ENCODE measurements at regions not wholly inside any gene's neighbourhood (a gene's known extent, or its start where the extent isn't known, plus 50 kb on each side); places are given as distances from the start of the nearest gene placed in this dataset.

GRCh38 chr6:105790635-105791034 lies 295.5 kb upstream of the PRDM1 start:
- no peaks in the 10 kb centered on the region for H3K27me3 ChIP-seq (ENCODE audit: control insufficient read depth, insufficient read depth, low read length)
- no peak for DNase-seq (ENCODE audit: low read depth)
- no peak overlapping the region for H3K4me3 ChIP-seq (ENCODE audit: low read depth, low read length)
- TF ChIP-seq, protein P1, sequence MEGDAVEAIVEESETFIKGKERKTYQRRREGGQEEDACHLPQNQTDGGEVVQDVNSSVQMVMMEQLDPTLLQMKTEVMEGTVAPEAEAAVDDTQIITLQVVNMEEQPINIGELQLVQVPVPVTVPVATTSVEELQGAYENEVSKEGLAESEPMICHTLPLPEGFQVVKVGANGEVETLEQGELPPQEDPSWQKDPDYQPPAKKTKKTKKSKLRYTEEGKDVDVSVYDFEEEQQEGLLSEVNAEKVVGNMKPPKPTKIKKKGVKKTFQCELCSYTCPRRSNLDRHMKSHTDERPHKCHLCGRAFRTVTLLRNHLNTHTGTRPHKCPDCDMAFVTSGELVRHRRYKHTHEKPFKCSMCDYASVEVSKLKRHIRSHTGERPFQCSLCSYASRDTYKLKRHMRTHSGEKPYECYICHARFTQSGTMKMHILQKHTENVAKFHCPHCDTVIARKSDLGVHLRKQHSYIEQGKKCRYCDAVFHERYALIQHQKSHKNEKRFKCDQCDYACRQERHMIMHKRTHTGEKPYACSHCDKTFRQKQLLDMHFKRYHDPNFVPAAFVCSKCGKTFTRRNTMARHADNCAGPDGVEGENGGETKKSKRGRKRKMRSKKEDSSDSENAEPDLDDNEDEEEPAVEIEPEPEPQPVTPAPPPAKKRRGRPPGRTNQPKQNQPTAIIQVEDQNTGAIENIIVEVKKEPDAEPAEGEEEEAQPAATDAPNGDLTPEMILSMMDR (IDR thresholded peaks at IDR 0.05; ENCODE audit: insufficient read depth, low read length, severe bottlenecking), result peak; percentile 11
- no peaks in the 10 kb centered on the region for H3K36me3 ChIP-seq (ENCODE audit: control insufficient read depth, insufficient read depth, low read length)
- no peak for FAIRE-seq

DNA sequence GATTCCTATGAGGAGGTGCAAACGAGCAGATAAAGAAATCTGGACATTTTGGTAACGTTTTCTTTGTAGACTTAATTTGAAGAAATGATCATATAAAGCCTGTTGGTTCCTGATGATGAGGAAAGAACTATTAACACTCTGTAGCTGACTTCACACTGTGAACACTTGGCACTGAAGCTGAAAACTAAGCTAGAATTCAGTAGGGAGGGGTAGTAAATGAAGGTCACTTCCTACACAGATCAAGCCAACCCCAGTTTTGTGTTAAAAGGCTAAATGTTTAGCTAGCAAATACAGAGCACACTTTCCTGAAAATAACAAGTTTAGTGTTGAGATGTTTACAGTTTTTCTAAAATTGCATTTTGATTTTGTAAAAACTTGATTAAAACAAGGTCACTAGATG lies 296.2 kb upstream of the PRDM1 start:
- Histone ChIP-seq H3K27me3 (ENCODE audit: control insufficient read depth, insufficient read depth, low read length) (no peaks in the 10 kb centered on the region), H3K4me3 (ENCODE audit: low read depth, low read length) (no peak overlapping the region), H3K36me3 (ENCODE audit: control insufficient read depth, insufficient read depth, low read length) (no peaks in the 10 kb centered on the region)
- DNase-seq (ENCODE audit: low read depth) (no peak), FAIRE-seq (no peak)
- TF ChIP-seq, protein P1 (IDR thresholded peaks at IDR 0.05; ENCODE audit: insufficient read depth, low read length, severe bottlenecking), result no peak

DNA sequence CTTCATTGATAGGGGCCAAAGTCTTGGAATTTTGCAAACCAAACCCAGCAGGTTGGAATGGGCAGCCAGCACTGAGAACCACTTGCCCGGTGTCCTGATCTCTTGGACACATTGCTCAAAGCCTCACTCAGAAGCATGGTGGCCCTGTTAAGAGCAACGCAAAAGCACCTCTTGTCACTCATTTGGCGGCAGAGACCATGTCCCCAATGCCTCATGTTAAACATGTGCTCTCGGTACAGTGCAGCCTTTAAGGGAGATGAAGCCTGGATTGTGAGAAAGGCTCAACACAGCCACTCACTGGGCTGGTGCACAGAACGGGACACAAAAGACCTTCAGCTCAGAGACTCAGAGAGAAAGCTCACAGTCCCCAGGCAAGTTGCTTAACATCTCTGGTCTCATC lies 298.4 kb upstream of the PRDM1 start:
- FAIRE-seq (peak; percentile 36), DNase-seq (ENCODE audit: low read depth) (no peak)
- H3K27me3 ChIP-seq (ENCODE audit: control insufficient read depth, insufficient read depth, low read length), result no peaks in the 10 kb centered on the region
- no peak overlapping the region for H3K4me3 ChIP-seq (ENCODE audit: low read depth, low read length)
- H3K36me3 ChIP-seq (ENCODE audit: control insufficient read depth, insufficient read depth, low read length), result no peaks in the 10 kb centered on the region
- TF ChIP-seq, protein P1 (IDR thresholded peaks at IDR 0.05; ENCODE audit: insufficient read depth, low read length, severe bottlenecking), result no peak

DNA sequence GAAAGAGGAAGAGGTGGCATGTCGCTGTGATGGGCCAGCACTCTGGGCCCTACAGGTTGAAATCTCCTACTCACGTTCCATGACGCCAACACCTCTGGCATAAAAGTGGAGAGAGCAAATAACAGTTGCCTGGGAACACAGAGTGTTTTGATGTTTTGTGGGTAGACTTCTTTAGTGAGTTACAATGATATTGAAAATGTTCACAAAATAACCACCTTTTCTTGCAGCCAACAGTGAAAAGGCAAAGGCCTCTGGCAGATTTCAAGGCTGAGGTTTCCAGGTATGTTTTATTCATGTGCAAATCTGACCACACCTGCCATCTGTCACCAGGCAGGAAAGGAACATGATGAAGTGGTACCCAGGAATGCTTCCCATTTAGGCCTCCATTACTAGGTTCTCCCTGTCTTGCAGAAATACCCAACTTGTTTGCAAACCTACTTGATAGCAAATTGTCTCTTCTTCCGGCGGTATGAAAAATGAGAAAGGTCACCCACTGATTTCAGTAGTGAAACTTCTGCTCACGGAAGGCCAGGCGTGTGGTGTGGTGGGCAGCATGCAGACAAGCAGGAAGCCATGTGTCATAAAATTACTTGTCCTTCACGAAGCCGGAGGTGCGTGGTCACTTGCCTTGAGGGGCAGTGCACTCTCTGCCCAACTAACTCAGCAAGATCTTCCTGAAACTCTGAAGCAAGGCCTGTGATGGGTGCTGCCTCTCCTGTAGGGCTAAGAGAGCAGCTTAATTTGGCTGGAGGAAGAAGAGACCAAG lies 299.1 kb upstream of the PRDM1 start:
- FAIRE-seq (peak; percentile 52), DNase-seq (ENCODE audit: low read depth) (no peak)
- Histone ChIP-seq H3K36me3 (ENCODE audit: control insufficient read depth, insufficient read depth, low read length) (no peaks in the 10 kb centered on the region), H3K4me3 (ENCODE audit: low read depth, low read length) (no peak overlapping the region), H3K27me3 (ENCODE audit: control insufficient read depth, insufficient read depth, low read length) (no peaks in the 10 kb centered on the region)
- TF ChIP-seq, protein P1 (IDR thresholded peaks at IDR 0.05; ENCODE audit: insufficient read depth, low read length, severe bottlenecking), result no peak

DNA sequence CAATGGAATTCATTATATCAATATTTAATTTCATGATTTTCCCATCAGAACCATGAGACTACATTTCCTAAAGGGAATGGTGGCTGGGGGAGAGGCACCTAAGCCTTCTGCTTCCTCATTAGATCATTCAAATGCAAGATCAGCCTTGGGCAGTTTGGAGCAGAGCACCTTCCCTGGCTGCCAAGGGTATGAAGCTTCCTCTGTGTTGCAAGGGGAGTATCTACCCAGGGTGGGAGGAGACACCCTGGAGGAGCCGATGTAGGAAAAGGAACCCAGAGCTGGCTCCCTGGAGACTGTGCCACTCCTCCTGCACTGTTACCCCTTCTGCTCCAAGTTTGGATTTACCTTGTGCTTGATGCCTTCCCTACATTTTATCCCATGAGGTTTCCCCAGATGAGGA lies 299.7 kb upstream of the PRDM1 start:
- DNase-seq (ENCODE audit: low read depth), result no peak
- TF ChIP-seq, protein P1 (IDR thresholded peaks at IDR 0.05; ENCODE audit: insufficient read depth, low read length, severe bottlenecking), result no peak
- Histone ChIP-seq H3K36me3 (ENCODE audit: control insufficient read depth, insufficient read depth, low read length) (no peaks in the 10 kb centered on the region), H3K4me3 (ENCODE audit: low read depth, low read length) (no peak overlapping the region), H3K27me3 (ENCODE audit: control insufficient read depth, insufficient read depth, low read length) (no peaks in the 10 kb centered on the region)
- FAIRE-seq, result no peak

All from bronchial epithelial cell (primary cell).